HepG2 (cell line): ENCODE measurements at regions not wholly inside any gene's neighbourhood (a gene's known extent, or its start where the extent isn't known, plus 50 kb on each side); places are given as distances from the start of the nearest gene placed in this dataset.
A peak's percentile ranks its signal among the peaks of the same experiment; 100 is the strongest.

Experiments
- CSRNP2 ChIP-seq: sonication (generic); formaldehyde crosslinking; conservative IDR thresholded peaks from 2 replicates; pipeline ENCODE4 v1.8.0; 2022; ENCODE audit warnings: low read depth, missing genetic modification reagents
- DMTF1 ChIP-seq: sonication (generic); formaldehyde crosslinking; IDR thresholded peaks from 2 replicates; pipeline ENCODE4 v1.4.0; 2020; ENCODE audit warnings: mild to moderate bottlenecking, missing genetic modification reagents
- FOXA1 ChIP-seq, 2 experiments: fragments of 450-650 bp in 1 of 2; sonication (generic) in 1 of 2; formaldehyde crosslinking in 1 of 2; IDR thresholded peaks; 2 replicates each; pipeline versions ENCODE4 v1.4.0 to v1.6.1; 2016 to 2020; ENCODE audit warnings: missing genetic modification reagents in 1 of 2
- GATAD1 ChIP-seq: IDR thresholded peaks from 2 replicates; pipeline ENCODE4 v1.6.1; 2016; ENCODE audit warnings: missing genetic modification reagents, missing compliant biosample characterization
- IKZF1 ChIP-seq: fragments of 450-650 bp; IDR thresholded peaks from 2 replicates; pipeline ENCODE4 v1.7.1; 2016
- MAFF ChIP-seq: IDR thresholded peaks from 2 replicates; pipeline ENCODE4 v1.6.1; 2011; ENCODE audit warnings: low read depth, low read length, improper control_type of control experiment
- MIER3 ChIP-seq: IDR thresholded peaks from 2 replicates; pipeline ENCODE4 v1.6.1; 2016; ENCODE audit warnings: missing compliant biosample characterization, borderline replicate concordance
- MNT ChIP-seq: fragments of 450-650 bp; IDR thresholded peaks from 2 replicates; pipeline ENCODE4 v1.6.1; 2016
- RXRA ChIP-seq: sonication (generic); formaldehyde crosslinking; IDR thresholded peaks from 2 replicates; pipeline ENCODE4 v1.5.1; 2020; ENCODE audit warnings: missing genetic modification reagents
- SP140L ChIP-seq: sonication (generic); formaldehyde crosslinking; IDR thresholded peaks from 2 replicates; pipeline ENCODE4 v1.4.0; 2020; ENCODE audit warnings: missing genetic modification reagents, borderline replicate concordance
- STAG1 ChIP-seq: sonication (generic); formaldehyde crosslinking; IDR thresholded peaks from 2 replicates; pipeline ENCODE4 v1.4.0; 2020; ENCODE audit warnings: missing genetic modification reagents
- ZBTB14 ChIP-seq: sonication (generic); formaldehyde crosslinking; IDR thresholded peaks from 2 replicates; pipeline ENCODE4 v1.4.0; 2020; ENCODE audit warnings: missing genetic modification reagents
- ZBTB34 ChIP-seq: sonication (generic); formaldehyde crosslinking; IDR thresholded peaks from 2 replicates; pipeline ENCODE4 v1.8.0; 2022; ENCODE audit warnings: mild to moderate bottlenecking, missing genetic modification reagents
- ZNF354B ChIP-seq: sonication (generic); formaldehyde crosslinking; IDR thresholded peaks from 2 replicates; pipeline ENCODE4 v1.8.0; 2022; ENCODE audit warnings: mild to moderate bottlenecking, missing genetic modification reagents
- ZNF513 ChIP-seq: sonication (generic); formaldehyde crosslinking; conservative IDR thresholded peaks from 2 replicates; pipeline ENCODE4 v1.5.0; 2020; ENCODE audit warnings: missing genetic modification reagents
- ZXDC ChIP-seq: sonication (generic); formaldehyde crosslinking; IDR thresholded peaks from 2 replicates; pipeline ENCODE4 v1.5.0; 2020; ENCODE audit warnings: mild to moderate bottlenecking, missing genetic modification reagents

GRCh38 chr7:12490107-12490688 lies 80.3 kb upstream of the SCIN start (continued):
- TF ChIP-seq DMTF1 (CRISPR knock-in tag) (no peak), CSRNP2 (no peak), FOXA1 (IDR thresholded peaks at IDR 0.05) (no peak), FOXA1 (CRISPR knock-in tag; IDR thresholded peaks at IDR 0.05) (0 out of 2 replicates have a peak, but pooled peaks have one; percentile 33), ZNF513 (CRISPR knock-in tag) (no peak), RXRA (no peak), MIER3 (CRISPR knock-in tag) (no peak), MAFF (no peak), ZXDC (CRISPR knock-in tag) (no peak), IKZF1 (no peak), ZBTB14 (CRISPR knock-in tag) (no peak), SP140L (CRISPR knock-in tag) (no peak), ZBTB34 (CRISPR knock-in tag) (no peak), GATAD1 (CRISPR knock-in tag) (no peak), STAG1 (CRISPR knock-in tag) (peak; percentile 40), ZNF354B (CRISPR knock-in tag) (no peak), MNT (no peak)
